NCI-H226 (cell line): ENCODE measurements at regions not wholly inside any gene's neighbourhood (a gene's known extent, or its start where the extent isn't known, plus 50 kb on each side); places are given as distances from the start of the nearest gene placed in this dataset.
A peak's percentile ranks its signal among the peaks of the same experiment; 100 is the strongest.
"Not testable (repeated sequence)": the region's sequence is repeated elsewhere in the genome, so short reads cannot be mapped to it uniquely, and the experiment has no call there.

Source experiments
- DNase-seq: peaks from one replicate; pipeline ENCODE4 v3.0.0-alpha.2; 2015

- DNase-seq = no peak
These were observed 226.8 kb upstream of the CHORDC1 start for GRCh38 chr11:90449606-90450005.

- no peak for DNase-seq
These were observed 225.4 kb upstream of the CHORDC1 start for GRCh38 chr11:90448256-90448655.

- no peak for DNase-seq
These were observed 224.8 kb upstream of the CHORDC1 start for GRCh38 chr11:90447618-90448017.

GRCh38 chr11:90446207-90446606, 223.4 kb upstream of the CHORDC1 start:
- no peak for DNase-seq

- no peak for DNase-seq
These were observed 215.2 kb upstream of the CHORDC1 start for GRCh38 chr11:90438069-90438468.

GRCh38 chr11:90434858-90435257, 212.0 kb upstream of the CHORDC1 start:
- DNase-seq = no peak

GRCh38 chr11:90428836-90429235, 206.0 kb upstream of the CHORDC1 start:
- no peak for DNase-seq

GRCh38 chr11:90426442-90426841, 203.6 kb upstream of the CHORDC1 start:
- DNase-seq = no peak

- DNase-seq = no peak
These were observed 200.5 kb upstream of the CHORDC1 start for GRCh38 chr11:90423378-90423777.

GRCh38 chr11:90422787-90423186, 199.9 kb upstream of the CHORDC1 start:
- DNase-seq = not testable (repeated sequence)

GRCh38 chr11:90414221-90414620, 191.4 kb upstream of the CHORDC1 start:
- DNase-seq = no peak

GRCh38 chr11:90407350-90407749, 184.5 kb upstream of the CHORDC1 start:
- DNase-seq = no peak

- no peak for DNase-seq
These were observed 169.8 kb upstream of the CHORDC1 start for GRCh38 chr11:90392692-90393091.

GRCh38 chr11:90391756-90392155, 168.9 kb upstream of the CHORDC1 start:
- DNase-seq = no peak

- DNase-seq = no peak
These were observed 157.4 kb upstream of the CHORDC1 start for GRCh38 chr11:90380206-90380605.

GRCh38 chr11:90373971-90374370, 151.1 kb upstream of the CHORDC1 start:
- DNase-seq = no peak

GRCh38 chr11:90364527-90364926, 141.7 kb upstream of the CHORDC1 start:
- no peak for DNase-seq

GRCh38 chr11:90363739-90364138, 140.9 kb upstream of the CHORDC1 start:
- DNase-seq = no peak

- DNase-seq = no peak
These were observed 132.4 kb upstream of the CHORDC1 start for GRCh38 chr11:90355200-90355599.

- no peak for DNase-seq
These were observed 126.9 kb upstream of the CHORDC1 start for GRCh38 chr11:90349731-90350130.

GRCh38 chr11:90344546-90344945, 121.7 kb upstream of the CHORDC1 start:
- DNase-seq = peak; percentile 78

- no peak for DNase-seq
These were observed 120.8 kb upstream of the CHORDC1 start for GRCh38 chr11:90343673-90344072.

- no peak for DNase-seq
These were observed 119.1 kb upstream of the CHORDC1 start for GRCh38 chr11:90341986-90342385.

- peak; percentile 43 for DNase-seq
These were observed 109.6 kb upstream of the CHORDC1 start for GRCh38 chr11:90332415-90332814.

GRCh38 chr11:90330632-90331031, 107.8 kb upstream of the CHORDC1 start:
- no peak for DNase-seq

- no peak for DNase-seq
These were observed 106.2 kb upstream of the CHORDC1 start for GRCh38 chr11:90329043-90329442.
